KMS-11 (cell line): ENCODE measurements at regions not wholly inside any gene's neighbourhood (a gene's known extent, or its start where the extent isn't known, plus 50 kb on each side); places are given as distances from the start of the nearest gene placed in this dataset.

Experiments used
- H2AFZ ChIP-seq: fragments of 200-600 bp; sonication (generic); 2 replicates; pipeline ENCODE4 v1.6.1; 2016; ENCODE audit warnings: antibody characterized with exemption, mixed run types, low read depth
- H3K27ac ChIP-seq: fragments of 200-600 bp; sonication (generic); 2 replicates; pipeline ENCODE4 v1.6.1; 2016; ENCODE audit warnings: mild to moderate bottlenecking, mixed run types
- H3K27me3 ChIP-seq: fragments of 200-600 bp; sonication (generic); 2 replicates; pipeline ENCODE4 v1.6.1; 2017; ENCODE audit warnings: mild to moderate bottlenecking, low read depth, mixed run types, moderate library complexity; ENCODE audit not compliant: insufficient read depth
- H3K36me3 ChIP-seq: fragments of 200-600 bp; sonication (generic); 2 replicates; pipeline ENCODE4 v1.6.1; 2017; ENCODE audit warnings: mild to moderate bottlenecking, mixed run types; ENCODE audit not compliant: insufficient read depth
- H3K4me1 ChIP-seq: fragments of 200-600 bp; sonication (generic); 2 replicates; pipeline ENCODE4 v1.6.1; 2016; ENCODE audit warnings: mild to moderate bottlenecking, low read depth, mixed run types; ENCODE audit not compliant: poor library complexity, severe bottlenecking
- H3K4me2 ChIP-seq: fragments of 200-600 bp; sonication (generic); 2 replicates; pipeline ENCODE4 v1.7.0; 2016; ENCODE audit warnings: mild to moderate bottlenecking, mixed run types
- H3K4me3 ChIP-seq: fragments of 200-600 bp; sonication (generic); IDR thresholded peaks from 2 replicates; pipeline ENCODE4 v1.6.1; 2017; ENCODE audit warnings: low read depth, low read length, mixed read lengths; ENCODE audit not compliant: insufficient read depth
- H3K79me2 ChIP-seq: fragments of 200-600 bp; sonication (generic); 2 replicates; pipeline ENCODE4 v1.6.1; 2016; ENCODE audit warnings: low read depth, mixed run types; ENCODE audit not compliant: insufficient read depth
- H3K9ac ChIP-seq: fragments of 200-600 bp; sonication (generic); 2 replicates; pipeline ENCODE4 v1.6.1; 2016; ENCODE audit warnings: mild to moderate bottlenecking, mixed run types
- H4K20me1 ChIP-seq: fragments of 200-600 bp; sonication (generic); 2 replicates; pipeline ENCODE4 v1.6.1; 2016; ENCODE audit warnings: mild to moderate bottlenecking, mixed run types; ENCODE audit not compliant: insufficient read depth
- TF ChIP-seq, protein P1 (sequence below): fragments of 200-600 bp; sonication (generic); conservative IDR thresholded peaks from 2 replicates; pipeline ENCODE4 v1.6.1; 2017; ENCODE audit warnings: low read depth, mild to moderate bottlenecking, antibody characterized with exemption, low read length, moderate library complexity, mixed read lengths

DNA sequence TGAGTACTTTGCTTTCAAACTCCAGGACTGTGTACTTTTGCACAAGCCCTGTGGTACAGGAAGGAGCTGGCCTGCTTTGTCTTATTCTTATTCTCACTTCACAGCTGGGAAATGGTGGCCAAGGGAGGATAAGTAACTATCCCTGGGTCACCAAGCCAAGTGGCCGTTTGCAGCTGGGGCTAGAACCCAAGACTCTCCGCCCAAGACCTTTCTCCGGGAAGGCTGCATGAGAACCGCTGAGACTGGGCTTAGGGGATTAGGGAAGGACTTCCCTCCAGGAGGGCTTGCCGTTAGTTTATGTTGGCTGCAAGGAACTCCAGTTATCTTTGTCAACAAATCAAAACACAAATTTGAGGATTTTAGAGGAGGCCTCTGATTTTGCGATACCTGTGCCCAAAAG lies 109.5 kb upstream of the ADRA1D start:
- Histone ChIP-seq H3K4me2 (no peak overlapping the region), H3K27ac (no peak overlapping the region), H2AFZ (no peak overlapping the region), H3K79me2 (no peaks in the 10 kb centered on the region), H4K20me1 (no peaks in the 10 kb centered on the region), H3K36me3 (no peaks in the 10 kb centered on the region), H3K4me3 (no peak overlapping the region), H3K9ac (no peak overlapping the region), H3K27me3 (no peaks in the 10 kb centered on the region), H3K4me1 (no peaks in the 10 kb centered on the region)
- TF ChIP-seq, protein P1, sequence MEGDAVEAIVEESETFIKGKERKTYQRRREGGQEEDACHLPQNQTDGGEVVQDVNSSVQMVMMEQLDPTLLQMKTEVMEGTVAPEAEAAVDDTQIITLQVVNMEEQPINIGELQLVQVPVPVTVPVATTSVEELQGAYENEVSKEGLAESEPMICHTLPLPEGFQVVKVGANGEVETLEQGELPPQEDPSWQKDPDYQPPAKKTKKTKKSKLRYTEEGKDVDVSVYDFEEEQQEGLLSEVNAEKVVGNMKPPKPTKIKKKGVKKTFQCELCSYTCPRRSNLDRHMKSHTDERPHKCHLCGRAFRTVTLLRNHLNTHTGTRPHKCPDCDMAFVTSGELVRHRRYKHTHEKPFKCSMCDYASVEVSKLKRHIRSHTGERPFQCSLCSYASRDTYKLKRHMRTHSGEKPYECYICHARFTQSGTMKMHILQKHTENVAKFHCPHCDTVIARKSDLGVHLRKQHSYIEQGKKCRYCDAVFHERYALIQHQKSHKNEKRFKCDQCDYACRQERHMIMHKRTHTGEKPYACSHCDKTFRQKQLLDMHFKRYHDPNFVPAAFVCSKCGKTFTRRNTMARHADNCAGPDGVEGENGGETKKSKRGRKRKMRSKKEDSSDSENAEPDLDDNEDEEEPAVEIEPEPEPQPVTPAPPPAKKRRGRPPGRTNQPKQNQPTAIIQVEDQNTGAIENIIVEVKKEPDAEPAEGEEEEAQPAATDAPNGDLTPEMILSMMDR = no peak

DNA sequence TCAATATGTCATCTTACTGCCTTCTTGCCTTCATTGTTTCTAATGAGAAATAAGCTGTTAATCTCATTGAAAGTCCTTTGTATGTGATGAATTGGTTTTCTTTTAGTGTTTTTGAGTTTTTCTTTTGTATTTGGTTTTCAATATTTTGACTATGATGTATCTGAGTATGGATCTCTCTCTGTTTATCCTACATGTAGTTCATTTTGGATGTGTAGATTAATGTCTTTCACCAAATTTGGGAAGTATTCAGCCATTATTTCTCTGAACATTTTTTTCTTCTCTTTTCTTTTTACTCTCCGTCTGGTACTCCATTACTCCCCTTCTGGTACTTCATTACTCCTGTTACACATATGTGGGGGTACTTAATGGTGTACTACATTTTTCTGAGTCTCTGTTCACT lies 103.3 kb upstream of the ADRA1D start:
- TF ChIP-seq, protein P1 = no peak
- Histone ChIP-seq H3K27me3 (no peaks in the 10 kb centered on the region), H2AFZ (no peak overlapping the region), H3K4me2 (no peak overlapping the region), H3K79me2 (no peaks in the 10 kb centered on the region), H3K36me3 (no peaks in the 10 kb centered on the region), H3K9ac (no peak overlapping the region), H3K4me1 (no peaks in the 10 kb centered on the region), H4K20me1 (no peaks in the 10 kb centered on the region), H3K4me3 (no peak overlapping the region), H3K27ac (no peak overlapping the region)

DNA sequence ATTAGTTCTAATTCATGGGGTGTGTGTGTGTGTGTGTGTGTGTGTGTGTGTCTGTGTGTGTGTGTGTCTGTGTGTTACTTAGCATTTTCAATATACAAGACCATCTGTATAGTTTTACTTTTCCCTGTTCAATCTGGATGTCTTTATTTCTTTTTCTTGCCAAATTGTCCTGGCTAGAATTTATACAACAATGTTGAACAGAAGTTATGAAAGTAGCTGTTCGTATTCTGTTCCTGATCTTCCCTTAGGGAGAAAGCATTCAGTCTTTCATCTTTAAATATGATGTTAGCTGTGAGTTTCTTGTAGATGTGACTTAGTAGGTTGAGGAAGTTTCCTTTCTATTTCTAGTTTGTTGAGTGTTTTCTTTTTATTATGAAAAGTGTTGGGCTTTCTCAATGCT lies 101.0 kb upstream of the ADRA1D start:
- no peak overlapping the region for H3K4me2 ChIP-seq
- no peak overlapping the region for H3K4me3 ChIP-seq
- H3K79me2 ChIP-seq = no peaks in the 10 kb centered on the region
- H2AFZ ChIP-seq = no peak overlapping the region
- no peaks in the 10 kb centered on the region for H3K4me1 ChIP-seq
- no peaks in the 10 kb centered on the region for H4K20me1 ChIP-seq
- H3K27ac ChIP-seq = no peak overlapping the region
- no peaks in the 10 kb centered on the region for H3K36me3 ChIP-seq
- no peak overlapping the region for H3K9ac ChIP-seq
- TF ChIP-seq, protein P1 = no peak
- no peaks in the 10 kb centered on the region for H3K27me3 ChIP-seq

DNA sequence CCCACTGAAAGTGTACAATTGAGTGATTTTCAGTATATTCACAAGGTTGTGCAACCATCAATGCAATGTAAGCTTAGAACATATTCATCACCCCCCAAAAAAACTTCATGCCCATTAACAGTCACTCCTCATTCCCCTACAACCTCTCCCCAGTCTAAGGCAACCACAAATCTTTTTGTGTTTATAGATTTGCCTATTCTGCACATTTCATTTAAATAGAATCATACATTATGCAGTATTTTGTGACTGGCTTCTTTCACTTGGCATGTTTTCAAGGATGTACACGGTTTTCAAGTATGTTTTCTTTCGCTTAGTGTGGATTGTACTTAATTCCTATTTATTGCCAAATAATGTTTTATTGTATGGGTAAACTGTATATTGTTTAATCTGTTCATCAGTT lies 95.6 kb upstream of the ADRA1D start:
- Histone ChIP-seq H3K9ac (no peak overlapping the region), H3K27me3 (no peaks in the 10 kb centered on the region), H4K20me1 (no peaks in the 10 kb centered on the region), H3K4me3 (no peak overlapping the region), H3K4me1 (no peaks in the 10 kb centered on the region), H3K4me2 (no peak overlapping the region), H3K79me2 (no peaks in the 10 kb centered on the region), H2AFZ (no peak overlapping the region), H3K27ac (no peak overlapping the region), H3K36me3 (no peaks in the 10 kb centered on the region)
- TF ChIP-seq, protein P1 = no peak

DNA sequence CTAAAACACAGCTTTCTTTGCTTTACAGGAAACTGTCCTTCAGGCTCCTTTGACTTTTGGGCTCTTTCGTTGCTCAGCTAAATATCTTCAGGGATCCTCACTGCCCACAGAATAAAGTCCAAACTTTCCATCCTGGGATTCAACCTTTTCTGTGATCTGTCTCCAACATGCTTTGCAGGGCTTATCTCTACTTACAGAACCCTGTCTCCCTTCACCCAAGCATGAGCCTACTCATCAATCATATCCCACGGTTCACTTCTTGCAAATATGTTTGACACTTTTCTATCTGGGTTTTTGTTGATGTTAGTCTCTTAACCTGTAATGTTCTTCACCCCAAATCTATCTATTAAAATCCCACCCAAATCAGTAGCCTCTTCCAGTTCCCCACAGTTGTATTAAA lies 93.5 kb upstream of the ADRA1D start:
- Histone ChIP-seq H3K27ac (no peak overlapping the region), H3K27me3 (no peaks in the 10 kb centered on the region), H3K79me2 (no peaks in the 10 kb centered on the region), H4K20me1 (no peaks in the 10 kb centered on the region), H3K4me1 (no peaks in the 10 kb centered on the region), H3K9ac (no peak overlapping the region), H3K4me2 (no peak overlapping the region), H3K36me3 (no peaks in the 10 kb centered on the region), H3K4me3 (no peak overlapping the region), H2AFZ (no peak overlapping the region)
- TF ChIP-seq, protein P1 = no peak
